BLaER1 treated with 17β-estradiol and CSF1 and Interleukin-3, amounts not matched to agents 10 nM and 100 nM (cell line): ENCODE measurements at regions not wholly inside any gene's neighbourhood (a gene's known extent, or its start where the extent isn't known, plus 50 kb on each side); places are given as distances from the start of the nearest gene placed in this dataset.

Source experiments
- H3K27ac ChIP-seq, 11 experiments: shearing (Covaris generic); formaldehyde crosslinking; 2 replicates each; pipeline ENCODE4 v1.8.1; 2022
- H3K27me3 ChIP-seq, 11 experiments: shearing (Covaris generic); formaldehyde crosslinking; 2 replicates each; pipeline ENCODE4 v1.8.1; 2022
- H3K36me3 ChIP-seq, 11 experiments: shearing (Covaris generic); formaldehyde crosslinking; 2 replicates each; pipeline ENCODE4 v1.8.1; 2022
- H3K4me1 ChIP-seq, 10 experiments: shearing (Covaris generic); formaldehyde crosslinking; 2 replicates each; pipeline ENCODE4 v1.8.1; 2022
- H3K4me2 ChIP-seq, 11 experiments: shearing (Covaris generic); formaldehyde crosslinking; 2 replicates each; pipeline ENCODE4 v1.8.1; 2022
- H3K4me3 ChIP-seq, 10 experiments: shearing (Covaris generic); formaldehyde crosslinking; 2 replicates each; pipeline ENCODE4 v1.8.1; 2022
- H3K9ac ChIP-seq, 11 experiments: shearing (Covaris generic); formaldehyde crosslinking; 2 replicates each; pipeline ENCODE4 v1.8.1; 2022
- H3K9me3 ChIP-seq, 11 experiments: shearing (Covaris generic); formaldehyde crosslinking; replicated peaks in 1 of 11; 2 replicates each; pipeline ENCODE4 v1.8.1; 2022
- H4K20me1 ChIP-seq, 11 experiments: shearing (Covaris generic); formaldehyde crosslinking; 2 replicates each; pipeline ENCODE4 v1.8.1; 2022
- Cebpa-rat ChIP-seq, 11 experiments: shearing (Covaris generic); IDR thresholded peaks; 2 replicates each; pipeline ENCODE4 v1.8.1; 2022

- H3K9ac ChIP-seq = no peak overlapping the region
- H3K36me3 ChIP-seq = no peaks in the 10 kb centered on the region
- H3K4me2 ChIP-seq = no peak overlapping the region
- no peak overlapping the region for H3K27ac ChIP-seq
- no peaks in the 10 kb centered on the region for H3K27me3 ChIP-seq
- H3K4me3 ChIP-seq = no peak overlapping the region
- H3K4me1 ChIP-seq = no peaks in the 10 kb centered on the region
- TF ChIP-seq Cebpa-rat (IDR thresholded peaks at IDR 0.05) = no peak
- H4K20me1 ChIP-seq = no peaks in the 10 kb centered on the region
- H3K9me3 ChIP-seq = no peaks in the 10 kb centered on the region
Observed at GRCh38 chr4:143083756-143084472, 100.8 kb upstream of the USP38 start.

GRCh38 chr4:143084566-143084965 is 100.2 kb upstream of the USP38 start:
- no peak overlapping the region for H3K4me2 ChIP-seq
- H3K4me3 ChIP-seq = no peak overlapping the region
- no peaks in the 10 kb centered on the region for H3K27me3 ChIP-seq
- no peak overlapping the region for H3K27ac ChIP-seq
- H3K9me3 ChIP-seq = no peaks in the 10 kb centered on the region
- no peak for TF ChIP-seq Cebpa-rat (IDR thresholded peaks at IDR 0.05)
- H3K36me3 ChIP-seq = no peaks in the 10 kb centered on the region
- H3K4me1 ChIP-seq = no peaks in the 10 kb centered on the region
- H4K20me1 ChIP-seq = no peaks in the 10 kb centered on the region
- H3K9ac ChIP-seq = no peak overlapping the region

DNA sequence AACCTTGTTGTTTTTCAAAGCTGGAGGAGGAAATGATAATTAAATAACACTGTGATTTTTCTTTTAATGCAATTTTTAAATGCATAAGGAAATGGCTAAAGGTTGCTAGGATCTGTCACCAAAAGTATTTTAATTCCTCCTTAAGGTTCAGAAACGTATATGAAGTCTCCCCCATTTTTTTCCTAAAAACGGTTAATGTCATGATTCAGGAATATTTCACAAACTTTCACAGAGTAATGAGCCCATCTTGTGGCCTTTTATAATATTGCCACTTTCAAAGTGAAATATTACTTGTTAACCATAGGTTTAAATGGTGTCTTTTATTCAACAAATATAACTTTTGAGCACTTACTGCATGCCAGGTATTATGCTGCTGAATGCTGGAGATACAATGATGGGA is 99.5 kb upstream of the USP38 start:
- Histone ChIP-seq H3K9me3 (peaks cover 0 to 4% (median 0%) of the 10 kb centered on the region in 11 experiments; a peak in 4 of 22 replicates), H3K9ac (no peak overlapping the region), H3K4me1 (no peaks in the 10 kb centered on the region), H3K4me3 (no peak overlapping the region), H3K27ac (no peak overlapping the region), H3K27me3 (no peaks in the 10 kb centered on the region), H3K4me2 (no peak overlapping the region), H3K36me3 (no peaks in the 10 kb centered on the region), H4K20me1 (no peaks in the 10 kb centered on the region)
- TF ChIP-seq Cebpa-rat (IDR thresholded peaks at IDR 0.05) = no peak

GRCh38 chr4:143085659-143086058 is 99.1 kb upstream of the USP38 start:
- no peak overlapping the region for H3K27ac ChIP-seq
- TF ChIP-seq Cebpa-rat (IDR thresholded peaks at IDR 0.05) = no peak
- no peaks in the 10 kb centered on the region for H3K4me1 ChIP-seq

DNA sequence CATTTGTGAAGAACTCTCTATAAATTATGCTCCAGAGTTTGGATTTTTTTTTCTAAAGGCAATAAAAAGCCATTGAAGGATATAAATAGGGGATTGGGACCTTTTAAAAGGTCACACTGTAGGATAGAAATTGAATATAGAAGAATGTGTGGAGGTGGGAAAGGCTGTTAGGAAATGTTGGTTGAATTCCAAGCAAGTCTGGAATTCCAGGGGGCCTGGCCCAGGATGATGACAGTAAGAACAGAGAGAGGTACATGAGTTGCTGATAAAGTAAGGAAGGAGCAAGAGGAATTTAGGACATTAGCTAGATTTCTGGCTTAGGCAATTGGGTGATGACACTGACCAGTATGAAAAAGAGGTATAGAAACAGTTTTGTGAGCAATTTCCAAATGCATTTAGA is 95.4 kb upstream of the USP38 start:
- no peak for TF ChIP-seq Cebpa-rat (IDR thresholded peaks at IDR 0.05)
- no peaks in the 10 kb centered on the region for H3K36me3 ChIP-seq
- no peaks in the 10 kb centered on the region for H4K20me1 ChIP-seq
- no peaks in the 10 kb centered on the region for H3K27me3 ChIP-seq
- H3K27ac ChIP-seq = no peak overlapping the region
- H3K9me3 ChIP-seq = peaks cover 0 to 11% (median 6%) of the 10 kb centered on the region in 11 experiments; a peak in 8 of 22 replicates
- no peaks in the 10 kb centered on the region for H3K4me1 ChIP-seq
- no peak overlapping the region for H3K4me3 ChIP-seq
- H3K4me2 ChIP-seq = no peak overlapping the region
- no peak overlapping the region for H3K9ac ChIP-seq

More at GRCh38 chr4:143085659-143086058, 99.1 kb upstream of the USP38 start:
- no peak overlapping the region for H3K4me2 ChIP-seq
- H3K9ac ChIP-seq = no peak overlapping the region
- H4K20me1 ChIP-seq = no peaks in the 10 kb centered on the region
- H3K36me3 ChIP-seq = no peaks in the 10 kb centered on the region
- no peak overlapping the region for H3K4me3 ChIP-seq
- peaks cover 0 to 8% (median 4%) of the 10 kb centered on the region in 11 experiments; a peak in 8 of 22 replicates for H3K9me3 ChIP-seq
- H3K27me3 ChIP-seq = no peaks in the 10 kb centered on the region

DNA sequence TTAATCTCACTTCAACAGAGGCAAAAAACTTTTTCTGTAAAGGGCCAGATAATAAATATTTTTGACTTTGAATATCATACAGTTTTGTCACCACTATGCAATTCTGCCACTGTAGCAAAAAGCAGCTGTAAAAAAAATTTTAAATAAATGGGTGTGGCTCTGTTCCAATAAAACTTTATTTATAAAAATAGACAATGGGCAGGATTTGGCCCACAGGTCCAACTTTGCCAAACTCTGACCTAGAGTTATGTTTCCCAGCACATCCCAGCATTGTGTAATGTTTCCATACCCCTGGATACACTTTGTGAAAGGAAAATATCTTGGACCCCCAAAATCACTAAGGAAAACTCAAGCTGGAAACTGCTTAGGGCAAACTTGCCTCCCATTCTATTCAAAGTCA is 94.9 kb upstream of the USP38 start:
- no peaks in the 10 kb centered on the region for H3K27me3 ChIP-seq
- H3K4me1 ChIP-seq = no peaks in the 10 kb centered on the region
- no peak overlapping the region for H3K27ac ChIP-seq
- no peak for TF ChIP-seq Cebpa-rat (IDR thresholded peaks at IDR 0.05)
- H3K4me3 ChIP-seq = no peak overlapping the region
- H3K36me3 ChIP-seq = no peaks in the 10 kb centered on the region
- H3K9ac ChIP-seq = no peak overlapping the region
- no peaks in the 10 kb centered on the region for H4K20me1 ChIP-seq
- peaks cover 0 to 11% (median 6%) of the 10 kb centered on the region in 11 experiments; a peak in 8 of 22 replicates for H3K9me3 ChIP-seq
- H3K4me2 ChIP-seq = no peak overlapping the region

- no peak overlapping the region for H3K27ac ChIP-seq
- H3K36me3 ChIP-seq = no peaks in the 10 kb centered on the region
- no peaks in the 10 kb centered on the region for H3K27me3 ChIP-seq
- H3K9me3 ChIP-seq = peaks cover 0 to 11% (median 6%) of the 10 kb centered on the region in 11 experiments; a peak in 8 of 22 replicates
- no peaks in the 10 kb centered on the region for H4K20me1 ChIP-seq
- TF ChIP-seq Cebpa-rat (IDR thresholded peaks at IDR 0.05) = no peak
- H3K4me2 ChIP-seq = no peak overlapping the region
- no peak overlapping the region for H3K9ac ChIP-seq
- H3K4me1 ChIP-seq = no peaks in the 10 kb centered on the region
- no peak overlapping the region for H3K4me3 ChIP-seq
Observed at GRCh38 chr4:143091862-143092261, 92.9 kb upstream of the USP38 start.

GRCh38 chr4:143095447-143095846 is 89.3 kb upstream of the USP38 start:
- H4K20me1 ChIP-seq = no peaks in the 10 kb centered on the region
- no peaks in the 10 kb centered on the region for H3K4me1 ChIP-seq
- H3K4me3 ChIP-seq = no peak overlapping the region
- H3K27ac ChIP-seq = no peak overlapping the region
- no peak for TF ChIP-seq Cebpa-rat (IDR thresholded peaks at IDR 0.05)
- no peaks in the 10 kb centered on the region for H3K27me3 ChIP-seq
- H3K4me2 ChIP-seq = no peak overlapping the region
- H3K36me3 ChIP-seq = no peaks in the 10 kb centered on the region
- peaks cover 0 to 12% (median 4%) of the 10 kb centered on the region in 11 experiments; a peak in 10 of 22 replicates for H3K9me3 ChIP-seq
- no peak overlapping the region for H3K9ac ChIP-seq

DNA sequence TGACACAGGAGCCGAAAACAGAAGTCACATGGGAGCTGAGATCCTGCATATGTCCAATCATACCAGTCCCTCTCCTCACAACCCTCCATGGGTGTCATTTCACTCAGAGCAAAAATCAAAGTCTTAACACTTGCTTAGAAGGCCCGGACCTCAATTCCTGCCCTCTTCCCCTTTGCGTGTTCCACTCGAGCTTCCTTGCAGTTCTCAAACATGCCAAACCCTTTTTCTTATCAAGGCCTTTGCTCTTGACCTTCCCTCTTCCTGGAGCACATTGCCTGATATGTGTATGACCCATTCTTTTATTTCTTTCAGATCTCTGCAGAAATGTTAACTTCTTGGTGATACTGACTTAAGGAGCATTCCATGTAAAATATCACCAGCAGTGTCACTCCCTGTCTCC is 87.0 kb upstream of the USP38 start:
- Histone ChIP-seq H3K9me3 (peaks cover 0 to 7% (median 0%) of the 10 kb centered on the region in 11 experiments; a peak in 4 of 22 replicates), H3K36me3 (no peaks in the 10 kb centered on the region), H3K4me3 (no peak overlapping the region), H3K27me3 (no peaks in the 10 kb centered on the region), H3K9ac (no peak overlapping the region), H4K20me1 (no peaks in the 10 kb centered on the region), H3K4me2 (no peak overlapping the region), H3K27ac (no peak overlapping the region), H3K4me1 (no peaks in the 10 kb centered on the region)
- TF ChIP-seq Cebpa-rat (IDR thresholded peaks at IDR 0.05) = no peak

GRCh38 chr4:143099693-143100092 is 85.0 kb upstream of the USP38 start:
- Histone ChIP-seq H3K4me3 (no peak overlapping the region), H3K4me1 (no peaks in the 10 kb centered on the region), H3K4me2 (no peak overlapping the region), H3K9me3 (peaks cover 0 to 7% (median 0%) of the 10 kb centered on the region in 11 experiments; a peak in 4 of 22 replicates), H4K20me1 (no peaks in the 10 kb centered on the region), H3K27ac (no peak overlapping the region), H3K9ac (no peak overlapping the region), H3K27me3 (no peaks in the 10 kb centered on the region), H3K36me3 (no peaks in the 10 kb centered on the region)
- no peak for TF ChIP-seq Cebpa-rat (IDR thresholded peaks at IDR 0.05)
